ENCODE measurements at regions not wholly inside any gene's neighbourhood (a gene's known extent, or its start where the extent isn't known, plus 50 kb on each side); places are given as distances from the start of the nearest gene placed in this dataset.

GRCh38 chr1:55289042-55289441 lies 73.9 kb upstream of the USP24 start:
- Histone ChIP-seq H4K20me1 (ENCODE audit: control insufficient read depth, extremely low read depth, insufficient read depth, low read length) (no peaks in the 10 kb centered on the region), H3K79me2 (ENCODE audit: control insufficient read depth, insufficient read depth, low read length) (no peaks in the 10 kb centered on the region), H3K9me3 (ENCODE audit: control insufficient read depth, insufficient read depth, low read depth, low read length) (no peaks in the 10 kb centered on the region), H3K27ac (ENCODE audit: insufficient read depth, low read length) (peak overlapping the region; percentile 35), H3K9ac (ENCODE audit: insufficient read depth, low read length) (no peak overlapping the region), H3K27me3 (ENCODE audit: control insufficient read depth, insufficient read depth, low read length) (no peaks in the 10 kb centered on the region), H3K4me2 (ENCODE audit: extremely low read depth, insufficient read depth, low read length) (no peak overlapping the region), H3K36me3 (ENCODE audit: control insufficient read depth, insufficient read depth, low read length) (no peaks in the 10 kb centered on the region), H3K4me3 (replicated peaks in 1 of 4; ENCODE audit: control extremely low read depth in 1 of 4, insufficient read depth in 1 of 4, low read depth in 3 of 4, low read length in 4 of 4) (no peak overlapping the region), H2AFZ (ENCODE audit: low read length) (no peak overlapping the region), H3K4me1 (ENCODE audit: control insufficient read depth, extremely low read depth, insufficient read depth, low read length) (peaks cover 4% of the 10 kb centered on the region)
- no peak for DNase-seq (ENCODE audit: low read depth in 2 of 2)
- TF ChIP-seq, protein P1, sequence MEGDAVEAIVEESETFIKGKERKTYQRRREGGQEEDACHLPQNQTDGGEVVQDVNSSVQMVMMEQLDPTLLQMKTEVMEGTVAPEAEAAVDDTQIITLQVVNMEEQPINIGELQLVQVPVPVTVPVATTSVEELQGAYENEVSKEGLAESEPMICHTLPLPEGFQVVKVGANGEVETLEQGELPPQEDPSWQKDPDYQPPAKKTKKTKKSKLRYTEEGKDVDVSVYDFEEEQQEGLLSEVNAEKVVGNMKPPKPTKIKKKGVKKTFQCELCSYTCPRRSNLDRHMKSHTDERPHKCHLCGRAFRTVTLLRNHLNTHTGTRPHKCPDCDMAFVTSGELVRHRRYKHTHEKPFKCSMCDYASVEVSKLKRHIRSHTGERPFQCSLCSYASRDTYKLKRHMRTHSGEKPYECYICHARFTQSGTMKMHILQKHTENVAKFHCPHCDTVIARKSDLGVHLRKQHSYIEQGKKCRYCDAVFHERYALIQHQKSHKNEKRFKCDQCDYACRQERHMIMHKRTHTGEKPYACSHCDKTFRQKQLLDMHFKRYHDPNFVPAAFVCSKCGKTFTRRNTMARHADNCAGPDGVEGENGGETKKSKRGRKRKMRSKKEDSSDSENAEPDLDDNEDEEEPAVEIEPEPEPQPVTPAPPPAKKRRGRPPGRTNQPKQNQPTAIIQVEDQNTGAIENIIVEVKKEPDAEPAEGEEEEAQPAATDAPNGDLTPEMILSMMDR (conservative IDR thresholded peaks at IDR 0.05 in 1 of 2, IDR thresholded peaks at IDR 0.05 in 1 of 2; ENCODE audit: low read depth in 1 of 2, low read length in 2 of 2) = no peak
- no peak for TF ChIP-seq EZH2 (IDR thresholded peaks at IDR 0.05; ENCODE audit: low read length, missing control alignments)

- no peaks in the 10 kb centered on the region for H3K27me3 ChIP-seq (ENCODE audit: control insufficient read depth, insufficient read depth, low read length)
- no peak overlapping the region for H3K4me3 ChIP-seq (replicated peaks in 1 of 4; ENCODE audit: control extremely low read depth in 1 of 4, insufficient read depth in 1 of 4, low read depth in 3 of 4, low read length in 4 of 4)
- H3K79me2 ChIP-seq (ENCODE audit: control insufficient read depth, insufficient read depth, low read length) = no peaks in the 10 kb centered on the region
- no peaks in the 10 kb centered on the region for H3K36me3 ChIP-seq (ENCODE audit: control insufficient read depth, insufficient read depth, low read length)
- H2AFZ ChIP-seq (ENCODE audit: low read length) = no peak overlapping the region
- H3K9ac ChIP-seq (ENCODE audit: insufficient read depth, low read length) = peak overlapping the region; percentile 39
- H4K20me1 ChIP-seq (ENCODE audit: control insufficient read depth, extremely low read depth, insufficient read depth, low read length) = no peaks in the 10 kb centered on the region
- DNase-seq (ENCODE audit: low read depth in 2 of 2) = no peak
- no peaks in the 10 kb centered on the region for H3K9me3 ChIP-seq (ENCODE audit: control insufficient read depth, insufficient read depth, low read depth, low read length)
- TF ChIP-seq, protein P1 (conservative IDR thresholded peaks at IDR 0.05 in 1 of 2, IDR thresholded peaks at IDR 0.05 in 1 of 2; ENCODE audit: low read depth in 1 of 2, low read length in 2 of 2) = no peak
- TF ChIP-seq EZH2 (IDR thresholded peaks at IDR 0.05; ENCODE audit: low read length, missing control alignments) = no peak
- H3K4me1 ChIP-seq (ENCODE audit: control insufficient read depth, extremely low read depth, insufficient read depth, low read length) = peaks cover 4% of the 10 kb centered on the region
- peak overlapping the region; percentile 35 for H3K27ac ChIP-seq (ENCODE audit: insufficient read depth, low read length)
- H3K4me2 ChIP-seq (ENCODE audit: extremely low read depth, insufficient read depth, low read length) = no peak overlapping the region
Measured at GRCh38 chr1:55288245-55288644, 73.1 kb upstream of the USP24 start.

DNA sequence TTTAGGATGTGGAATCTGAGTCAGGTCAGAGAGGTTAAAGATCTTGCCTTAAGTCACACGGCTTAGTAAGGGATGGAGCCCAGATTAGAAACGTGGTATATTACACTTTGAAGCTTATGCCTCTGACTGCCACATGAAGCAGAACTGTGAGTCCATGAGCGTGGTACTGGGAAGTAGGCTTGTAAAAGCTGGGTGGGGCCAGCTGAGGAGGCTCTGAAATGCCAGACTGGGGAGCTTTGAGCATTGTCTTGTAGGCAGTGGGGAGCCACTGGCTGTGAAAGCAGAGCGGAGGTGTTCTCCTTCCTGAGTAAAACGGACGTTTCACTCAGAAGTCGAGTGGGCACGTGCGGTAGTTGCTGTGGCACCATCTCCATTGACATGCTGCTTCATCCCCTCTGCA lies 72.6 kb upstream of the USP24 start:
- no peaks in the 10 kb centered on the region for H3K9me3 ChIP-seq (ENCODE audit: control insufficient read depth, insufficient read depth, low read depth, low read length)
- H3K4me2 ChIP-seq (ENCODE audit: extremely low read depth, insufficient read depth, low read length) = no peak overlapping the region
- H3K27me3 ChIP-seq (ENCODE audit: control insufficient read depth, insufficient read depth, low read length) = no peaks in the 10 kb centered on the region
- H4K20me1 ChIP-seq (ENCODE audit: control insufficient read depth, extremely low read depth, insufficient read depth, low read length) = no peaks in the 10 kb centered on the region
- H2AFZ ChIP-seq (ENCODE audit: low read length) = no peak overlapping the region
- H3K4me1 ChIP-seq (ENCODE audit: control insufficient read depth, extremely low read depth, insufficient read depth, low read length) = peaks cover 4% of the 10 kb centered on the region
- H3K9ac ChIP-seq (ENCODE audit: insufficient read depth, low read length) = no peak overlapping the region
- H3K27ac ChIP-seq (ENCODE audit: insufficient read depth, low read length) = peak overlapping the region; percentile 18
- H3K36me3 ChIP-seq (ENCODE audit: control insufficient read depth, insufficient read depth, low read length) = no peaks in the 10 kb centered on the region
- H3K79me2 ChIP-seq (ENCODE audit: control insufficient read depth, insufficient read depth, low read length) = no peaks in the 10 kb centered on the region
- no peak for TF ChIP-seq EZH2 (IDR thresholded peaks at IDR 0.05; ENCODE audit: low read length, missing control alignments)
- H3K4me3 ChIP-seq (replicated peaks in 1 of 4; ENCODE audit: control extremely low read depth in 1 of 4, insufficient read depth in 1 of 4, low read depth in 3 of 4, low read length in 4 of 4) = no peak overlapping the region
- no peak for DNase-seq (ENCODE audit: low read depth in 2 of 2)
